Uterus (tissue), 2 donors: ENCODE measurements at regions not wholly inside any gene's neighbourhood (a gene's known extent, or its start where the extent isn't known, plus 50 kb on each side); places are given as distances from the start of the nearest gene placed in this dataset.

Experiments used
- CTCF ChIP-seq, 4 experiments: fragments of 200-600 bp in 2 of 4; fragments of 450-650 bp in 2 of 4; sonication (generic) in 2 of 4; IDR thresholded peaks; one replicate each; pipeline ENCODE4 v1.5.1; 2016 to 2019; ENCODE audit warnings: antibody characterized with exemption in 4 of 4, mild to moderate bottlenecking in 2 of 4, moderate library complexity in 1 of 4
- POLR2A ChIP-seq, 2 donors: fragments of 450-650 bp; IDR thresholded peaks; one replicate each; pipeline ENCODE4 v1.6.1; 2016; ENCODE audit warnings: antibody characterized with exemption in 2 of 2, mild to moderate bottlenecking in 1 of 2, moderate library complexity in 1 of 2

GRCh38 chr2:199201539-199201938 is 256.2 kb downstream of the SATB2 start:
- TF ChIP-seq POLR2A (IDR thresholded peaks at IDR 0.05) (no peak), CTCF (IDR thresholded peaks at IDR 0.05) (no peak)
